HS-27A (cell line): ENCODE measurements at regions not wholly inside any gene's neighbourhood (a gene's known extent, or its start where the extent isn't known, plus 50 kb on each side); places are given as distances from the start of the nearest gene placed in this dataset.
"Not testable (repeated sequence)": the region's sequence is repeated elsewhere in the genome, so short reads cannot be mapped to it uniquely, and the experiment has no call there.

Experiments used
- DNase-seq: peaks from one replicate; pipeline ENCODE4 v3.0.0-alpha.2; 2012; ENCODE audit warnings: low read depth, missing footprints

DNA sequence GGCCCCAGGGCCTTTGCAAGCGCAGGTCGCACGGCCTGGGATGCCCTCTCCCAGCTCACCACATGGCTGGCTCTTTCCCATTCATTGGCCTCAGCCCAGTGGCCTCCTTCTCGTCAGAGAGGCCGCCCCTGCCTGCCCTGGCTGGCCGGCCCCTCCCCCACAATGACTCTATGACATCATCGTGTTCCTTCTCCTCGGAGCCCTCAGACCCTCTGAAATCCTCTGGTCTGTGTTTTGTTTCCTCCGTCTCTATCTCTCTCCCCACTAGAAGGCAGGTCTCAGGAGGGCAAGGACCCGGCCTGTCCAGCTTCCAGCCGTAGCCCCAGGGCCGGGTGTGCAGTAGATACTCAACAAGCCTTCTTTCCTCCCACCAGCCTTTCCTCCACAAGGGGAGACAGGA lies 164.8 kb upstream of the FOXF1 start:
- DNase-seq, result no peak

DNA sequence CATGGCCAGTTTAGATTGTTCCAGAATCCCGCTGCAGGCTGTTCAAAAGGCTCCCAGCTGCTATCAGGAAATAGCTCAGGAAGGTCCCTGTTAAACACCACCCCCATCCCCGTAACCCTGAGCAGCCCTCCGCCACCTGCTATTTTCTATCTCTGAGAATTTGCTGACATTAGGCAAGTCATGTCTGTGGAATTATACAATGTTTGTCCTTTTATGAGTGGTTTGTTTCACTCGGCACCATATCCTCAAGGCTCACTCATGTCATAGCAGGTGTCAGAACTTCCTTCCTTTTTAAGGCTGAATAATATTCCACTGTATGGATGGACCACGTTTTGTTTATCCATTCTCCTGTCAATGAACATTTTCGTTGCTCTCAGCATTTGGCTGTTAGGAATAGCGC lies 164.3 kb upstream of the FOXF1 start:
- no peak for DNase-seq

- DNase-seq, result no peak
These were observed 163.2 kb upstream of the FOXF1 start for GRCh38 chr16:86347090-86347489.

DNA sequence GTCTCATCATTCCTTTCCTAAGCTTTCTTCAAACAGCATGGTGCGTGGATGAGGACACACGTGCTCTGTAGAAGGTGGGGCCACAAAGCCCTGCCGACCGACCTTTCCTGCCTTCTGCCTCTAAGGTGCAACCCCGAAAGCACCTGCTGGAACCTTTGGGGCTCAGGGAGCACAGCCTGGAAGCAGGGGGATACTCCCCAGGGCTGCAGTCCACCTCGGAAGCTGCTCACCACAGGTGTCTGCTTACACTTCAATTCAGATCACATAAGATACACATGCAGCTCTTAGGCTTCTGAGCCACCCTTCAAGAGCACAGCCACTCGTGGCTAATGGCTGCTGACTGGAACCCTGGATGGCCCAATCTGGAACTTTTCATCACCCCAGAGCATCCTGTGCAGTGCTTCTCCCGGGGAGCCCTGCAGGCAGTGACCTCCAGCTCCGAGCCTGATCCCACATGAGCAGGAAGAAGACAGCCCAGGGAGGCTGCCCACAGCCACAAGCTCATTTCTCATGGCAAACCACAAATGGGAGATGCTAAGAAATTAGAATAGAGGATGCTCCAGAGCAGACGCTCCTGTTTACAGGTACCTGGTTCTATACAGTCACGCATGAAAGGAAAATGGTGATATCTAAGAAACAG lies 162.3 kb upstream of the FOXF1 start:
- DNase-seq, result no peak

GRCh38 chr16:86349338-86349900 lies 160.9 kb upstream of the FOXF1 start:
- DNase-seq, result no peak

- no peak for DNase-seq
These were observed 160.0 kb upstream of the FOXF1 start for GRCh38 chr16:86350289-86350688.

- no peak for DNase-seq
These were observed 159.1 kb upstream of the FOXF1 start for GRCh38 chr16:86351041-86351784.

- DNase-seq, result not testable (repeated sequence)
These were observed 158.6 kb upstream of the FOXF1 start for GRCh38 chr16:86351785-86352139.

GRCh38 chr16:86353148-86353547 lies 157.2 kb upstream of the FOXF1 start:
- no peak for DNase-seq

DNA sequence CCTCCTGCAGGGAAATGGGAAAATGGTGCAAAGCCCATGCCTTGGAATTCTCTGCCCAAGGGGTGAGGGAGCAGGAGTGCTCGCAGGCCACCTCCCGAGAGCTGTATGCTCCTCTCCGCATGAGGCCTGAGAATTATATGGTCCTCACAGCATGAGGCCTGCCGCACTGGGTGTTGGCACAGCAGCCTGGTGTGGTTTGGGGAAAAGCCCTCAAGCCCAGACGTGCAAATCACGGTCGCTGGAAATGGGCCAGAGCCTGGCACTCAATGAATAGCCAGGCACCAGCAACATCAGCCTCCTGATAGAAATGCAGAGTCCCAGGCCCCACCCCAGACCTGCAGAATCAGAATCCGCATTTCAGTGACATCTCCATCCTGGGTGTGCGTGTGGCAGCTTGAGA lies 156.4 kb upstream of the FOXF1 start:
- no peak for DNase-seq

- DNase-seq, result no peak
These were observed 155.4 kb upstream of the FOXF1 start for GRCh38 chr16:86354641-86355513.

DNA sequence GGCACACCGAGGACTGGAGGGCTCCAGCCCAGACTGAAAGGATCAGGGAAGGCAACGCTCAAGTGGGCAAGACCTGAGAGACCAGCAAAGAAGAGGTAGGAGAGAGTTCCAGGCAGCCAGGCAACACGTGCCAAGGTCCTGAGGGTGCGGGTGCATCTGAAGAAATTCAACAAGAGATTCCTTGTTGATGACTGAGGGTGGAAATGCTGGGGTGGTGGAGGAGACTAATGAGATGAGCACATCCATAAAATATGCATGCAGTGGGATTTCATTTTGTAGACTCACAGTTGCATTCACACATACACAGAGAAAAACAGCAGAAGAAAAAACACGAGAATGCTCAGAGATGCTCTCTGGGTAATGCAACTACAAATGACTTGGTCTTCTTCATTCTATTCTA lies 154.8 kb upstream of the FOXF1 start:
- peak; percentile 8 for DNase-seq

GRCh38 chr16:86355951-86356350 lies 154.4 kb upstream of the FOXF1 start:
- no peak for DNase-seq

DNA sequence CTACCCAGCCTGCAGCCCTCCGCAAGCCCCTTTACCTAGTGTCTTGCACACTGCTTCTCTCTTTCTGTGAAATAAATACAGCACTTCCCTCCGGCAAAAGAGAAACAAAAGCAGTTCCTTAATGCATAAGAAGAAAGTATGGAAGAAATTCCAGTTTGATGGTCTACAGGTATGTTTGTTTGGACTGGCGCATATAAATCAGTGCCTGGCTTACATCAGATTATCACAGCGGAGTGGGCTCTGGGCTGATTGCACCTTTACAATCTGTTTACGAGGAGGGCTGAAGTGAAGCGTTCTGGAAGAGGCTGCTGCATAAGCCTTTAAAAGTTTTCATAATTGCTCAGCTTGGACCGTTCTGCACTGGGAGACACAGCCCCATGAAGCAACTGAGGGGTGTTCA lies 153.5 kb upstream of the FOXF1 start:
- DNase-seq, result no peak

- DNase-seq, result no peak
These were observed 153.0 kb upstream of the FOXF1 start for GRCh38 chr16:86357303-86357702.

DNA sequence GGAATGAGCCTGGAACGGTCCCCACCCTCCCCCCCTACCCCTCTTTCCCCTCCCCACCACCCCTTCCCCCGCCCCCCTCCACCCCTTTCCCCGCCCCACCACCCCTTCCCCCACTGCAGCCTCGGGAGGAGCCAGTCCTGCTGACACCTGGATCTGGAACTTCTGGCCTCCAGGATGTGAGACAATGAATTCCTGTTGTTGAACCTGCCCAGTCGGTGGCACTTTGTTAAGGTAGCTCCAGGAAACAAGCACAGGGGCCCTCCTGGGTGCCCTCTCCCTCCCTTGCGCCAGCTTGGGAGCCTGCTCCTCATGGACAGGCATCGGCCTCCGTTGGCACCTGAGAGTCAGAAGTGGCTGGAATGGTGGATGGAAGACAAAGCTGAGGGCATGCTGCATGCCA lies 152.4 kb upstream of the FOXF1 start:
- DNase-seq, result no peak

- DNase-seq, result no peak
These were observed 150.8 kb upstream of the FOXF1 start for GRCh38 chr16:86359571-86359970.

GRCh38 chr16:86362155-86362849 lies 148.0 kb upstream of the FOXF1 start:
- DNase-seq, result no peak

GRCh38 chr16:86363057-86363490 lies 147.3 kb upstream of the FOXF1 start:
- no peak for DNase-seq

- no peak for DNase-seq
These were observed 146.3 kb upstream of the FOXF1 start for GRCh38 chr16:86363836-86364618.
